SK-N-SH treated with all-trans-retinoic acid at 6 μM for 48 hours (cell line): ENCODE measurements at regions not wholly inside any gene's neighbourhood (a gene's known extent, or its start where the extent isn't known, plus 50 kb on each side); places are given as distances from the start of the nearest gene placed in this dataset.

Experiments used
- ATAC-seq: fragments of 200-7000 bp; cut with Tn5 transposase; 3 replicates; pipeline ENCODE4 v1.9.1; 2020; ENCODE audit warnings: mild to moderate bottlenecking, moderate library complexity
- ARNTL ChIP-seq: fragments of 450-650 bp; formaldehyde crosslinking; IDR thresholded peaks from 2 replicates; pipeline ENCODE4 v1.5.0; 2020; ENCODE audit warnings: low read depth, mild to moderate bottlenecking, moderate library complexity, borderline replicate concordance
- BACH2 ChIP-seq: fragments of 250-450 bp; sonication (Bioruptor Pico); IDR thresholded peaks from 2 replicates; pipeline ENCODE4 v1.9.0; 2021; ENCODE audit warnings: mild to moderate bottlenecking, borderline replicate concordance
- CSDC2 ChIP-seq: fragments of 250-450 bp; sonication (Bioruptor Pico); IDR thresholded peaks from 2 replicates; pipeline ENCODE4 v1.5.0; 2020; ENCODE audit warnings: mild to moderate bottlenecking, moderate library complexity
- CSRNP3 ChIP-seq: fragments of 250-450 bp; sonication (Bioruptor Pico); IDR thresholded peaks from 2 replicates; pipeline ENCODE4 v1.5.1; 2021; ENCODE audit warnings: mild to moderate bottlenecking, moderate library complexity
- ESRRG ChIP-seq: fragments of 250-450 bp; sonication (Bioruptor Pico); IDR thresholded peaks from 2 replicates; pipeline ENCODE4 v1.6.1; 2021; ENCODE audit warnings: mild to moderate bottlenecking
- GLIS3 ChIP-seq: fragments of 250-450 bp; sonication (Bioruptor Pico); IDR thresholded peaks from 2 replicates; pipeline ENCODE4 v1.5.0; 2020; ENCODE audit warnings: mild to moderate bottlenecking, moderate library complexity
- ISL1 ChIP-seq: fragments of 250-450 bp; sonication (Bioruptor Pico); IDR thresholded peaks from 2 replicates; pipeline ENCODE4 v2.1.2; 2022; ENCODE audit warnings: mild to moderate bottlenecking, moderate library complexity
- OSR1 ChIP-seq: fragments of 250-450 bp; sonication (Bioruptor Pico); IDR thresholded peaks from 2 replicates; pipeline ENCODE4 v1.8.0; 2022; ENCODE audit warnings: moderate library complexity, mild to moderate bottlenecking, inconsistent platforms
- PATZ1 ChIP-seq: fragments of 250-450 bp; sonication (Bioruptor Pico); IDR thresholded peaks from 2 replicates; pipeline ENCODE4 v1.8.0; 2020; ENCODE audit warnings: mild to moderate bottlenecking, moderate library complexity, borderline replicate concordance
- PPARA ChIP-seq: fragments of 250-450 bp; sonication (Bioruptor Pico); IDR thresholded peaks from 2 replicates; pipeline ENCODE4 v1.5.0; 2020; ENCODE audit warnings: mild to moderate bottlenecking, borderline replicate concordance
- RARB ChIP-seq: fragments of 250-450 bp; sonication (Bioruptor Pico); IDR thresholded peaks from 2 replicates; pipeline ENCODE4 v1.8.0; 2021; ENCODE audit warnings: mild to moderate bottlenecking, moderate library complexity
- SNAI2 ChIP-seq: fragments of 250-450 bp; sonication (Bioruptor Pico); IDR thresholded peaks from 2 replicates; pipeline ENCODE4 v1.5.0; 2020; ENCODE audit warnings: mild to moderate bottlenecking, moderate library complexity
- TCF4 ChIP-seq: fragments of 250-450 bp; sonication (Bioruptor Pico); IDR thresholded peaks from 2 replicates; pipeline ENCODE4 v1.8.0; 2021; ENCODE audit warnings: mild to moderate bottlenecking, moderate library complexity, borderline replicate concordance
- TOX ChIP-seq: fragments of 250-450 bp; sonication (Bioruptor Pico); IDR thresholded peaks from 2 replicates; pipeline ENCODE4 v1.8.0; 2021; ENCODE audit warnings: mild to moderate bottlenecking, moderate library complexity, borderline replicate concordance
- TSHZ2 ChIP-seq: fragments of 250-450 bp; sonication (Bioruptor Pico); IDR thresholded peaks from 2 replicates; pipeline ENCODE4 v1.5.0; 2020; ENCODE audit warnings: mild to moderate bottlenecking, moderate library complexity
- ZC3H10 ChIP-seq: fragments of 250-450 bp; sonication (Bioruptor Pico); IDR thresholded peaks from 2 replicates; pipeline ENCODE4 v1.5.1; 2021; ENCODE audit warnings: mild to moderate bottlenecking, moderate library complexity
- ZFP3 ChIP-seq: fragments of 250-450 bp; sonication (Bioruptor Pico); IDR thresholded peaks from 2 replicates; pipeline ENCODE4 v1.5.0; 2020; ENCODE audit warnings: mild to moderate bottlenecking, moderate library complexity
- ZFP30 ChIP-seq: fragments of 450-650 bp; formaldehyde crosslinking; IDR thresholded peaks from 2 replicates; pipeline ENCODE4 v1.5.0; 2022; ENCODE audit warnings: mild to moderate bottlenecking, moderate library complexity
- ZNF565 ChIP-seq: fragments of 450-650 bp; formaldehyde crosslinking; conservative IDR thresholded peaks from 2 replicates; pipeline ENCODE4 v1.5.0; 2020; ENCODE audit warnings: low read depth, mild to moderate bottlenecking, moderate library complexity
- ZNF70 ChIP-seq: fragments of 450-650 bp; formaldehyde crosslinking; IDR thresholded peaks from 2 replicates; pipeline ENCODE4 v1.5.0; 2020; ENCODE audit warnings: mild to moderate bottlenecking, moderate library complexity
- ZNF8 ChIP-seq: fragments of 450-650 bp; formaldehyde crosslinking; IDR thresholded peaks from 2 replicates; pipeline ENCODE4 v1.5.0; 2020; ENCODE audit warnings: mild to moderate bottlenecking, moderate library complexity
- TF ChIP-seq, protein P1 (sequence below): fragments of 250-450 bp; sonication (Bioruptor Pico); IDR thresholded peaks from 2 replicates; pipeline ENCODE4 v1.8.0; 2021; ENCODE audit warnings: low read depth, mild to moderate bottlenecking, moderate library complexity, borderline replicate concordance
- TF ChIP-seq, protein P2 (sequence below): fragments of 250-450 bp; sonication (Bioruptor Pico); IDR thresholded peaks from 2 replicates; pipeline ENCODE4 v1.5.1; 2020; ENCODE audit warnings: low read depth, mild to moderate bottlenecking, moderate library complexity

- no peak for ATAC-seq
- TF ChIP-seq TSHZ2 (CRISPR knock-in tag): no peak
- TF ChIP-seq TCF4 (CRISPR knock-in tag): no peak
- TF ChIP-seq ISL1 (CRISPR knock-in tag): no peak
- no peak for TF ChIP-seq ARNTL (CRISPR knock-in tag)
- TF ChIP-seq ZNF70 (CRISPR knock-in tag): no peak
- no peak for TF ChIP-seq ZNF565
- TF ChIP-seq PPARA (CRISPR knock-in tag): no peak
- no peak for TF ChIP-seq ZFP3 (CRISPR knock-in tag)
- no peak for TF ChIP-seq BACH2
- TF ChIP-seq CSDC2 (CRISPR knock-in tag): no peak
- no peak for TF ChIP-seq PATZ1 (CRISPR knock-in tag)
- no peak for TF ChIP-seq ZFP30
- TF ChIP-seq CSRNP3 (CRISPR knock-in tag): no peak
- TF ChIP-seq ZNF8: no peak
- no peak for TF ChIP-seq OSR1
- TF ChIP-seq, protein P1, sequence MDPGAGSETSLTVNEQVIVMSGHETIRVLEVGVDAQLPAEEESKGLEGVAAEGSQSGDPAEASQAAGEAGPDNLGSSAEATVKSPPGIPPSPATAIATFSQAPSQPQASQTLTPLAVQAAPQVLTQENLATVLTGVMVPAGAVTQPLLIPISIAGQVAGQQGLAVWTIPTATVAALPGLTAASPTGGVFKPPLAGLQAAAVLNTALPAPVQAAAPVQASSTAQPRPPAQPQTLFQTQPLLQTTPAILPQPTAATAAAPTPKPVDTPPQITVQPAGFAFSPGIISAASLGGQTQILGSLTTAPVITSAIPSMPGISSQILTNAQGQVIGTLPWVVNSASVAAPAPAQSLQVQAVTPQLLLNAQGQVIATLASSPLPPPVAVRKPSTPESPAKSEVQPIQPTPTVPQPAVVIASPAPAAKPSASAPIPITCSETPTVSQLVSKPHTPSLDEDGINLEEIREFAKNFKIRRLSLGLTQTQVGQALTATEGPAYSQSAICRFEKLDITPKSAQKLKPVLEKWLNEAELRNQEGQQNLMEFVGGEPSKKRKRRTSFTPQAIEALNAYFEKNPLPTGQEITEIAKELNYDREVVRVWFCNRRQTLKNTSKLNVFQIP (CRISPR knock-in tag): no peak
- TF ChIP-seq SNAI2 (CRISPR knock-in tag): no peak
- no peak for TF ChIP-seq ESRRG
- TF ChIP-seq ZC3H10: no peak
- TF ChIP-seq, protein P2, sequence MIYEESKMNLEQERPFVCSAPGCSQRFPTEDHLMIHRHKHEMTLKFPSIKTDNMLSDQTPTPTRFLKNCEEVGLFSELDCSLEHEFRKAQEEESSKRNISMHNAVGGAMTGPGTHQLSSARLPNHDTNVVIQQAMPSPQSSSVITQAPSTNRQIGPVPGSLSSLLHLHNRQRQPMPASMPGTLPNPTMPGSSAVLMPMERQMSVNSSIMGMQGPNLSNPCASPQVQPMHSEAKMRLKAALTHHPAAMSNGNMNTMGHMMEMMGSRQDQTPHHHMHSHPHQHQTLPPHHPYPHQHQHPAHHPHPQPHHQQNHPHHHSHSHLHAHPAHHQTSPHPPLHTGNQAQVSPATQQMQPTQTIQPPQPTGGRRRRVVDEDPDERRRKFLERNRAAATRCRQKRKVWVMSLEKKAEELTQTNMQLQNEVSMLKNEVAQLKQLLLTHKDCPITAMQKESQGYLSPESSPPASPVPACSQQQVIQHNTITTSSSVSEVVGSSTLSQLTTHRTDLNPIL (CRISPR knock-in tag): no peak
- TF ChIP-seq, all 23 proteins: peak for 0
Measured at GRCh38 chr7:51606601-51607154, 290.1 kb upstream of the COBL start.

GRCh38 chr7:51602376-51602775, 285.8 kb upstream of the COBL start:
- no peak for TF ChIP-seq BACH2
- TF ChIP-seq TOX (CRISPR knock-in tag): no peak
- TF ChIP-seq, protein P2 (CRISPR knock-in tag): no peak
- no peak for TF ChIP-seq PATZ1 (CRISPR knock-in tag)
- TF ChIP-seq, protein P1 (CRISPR knock-in tag): no peak
- no peak for TF ChIP-seq ZNF8
- no peak for TF ChIP-seq OSR1
- no peak for TF ChIP-seq ESRRG
- TF ChIP-seq CSDC2 (CRISPR knock-in tag): no peak
- no peak for TF ChIP-seq RARB (CRISPR knock-in tag)
- no peak for TF ChIP-seq ZNF565
- no peak for TF ChIP-seq PPARA (CRISPR knock-in tag)
- TF ChIP-seq GLIS3: no peak
- no peak for TF ChIP-seq ARNTL (CRISPR knock-in tag)
- no peak for TF ChIP-seq ISL1 (CRISPR knock-in tag)
- no peak for TF ChIP-seq ZC3H10
- no peak for ATAC-seq
